ENCODE measurements at regions not wholly inside any gene's neighbourhood (a gene's known extent, or its start where the extent isn't known, plus 50 kb on each side); places are given as distances from the start of the nearest gene placed in this dataset.

DNA sequence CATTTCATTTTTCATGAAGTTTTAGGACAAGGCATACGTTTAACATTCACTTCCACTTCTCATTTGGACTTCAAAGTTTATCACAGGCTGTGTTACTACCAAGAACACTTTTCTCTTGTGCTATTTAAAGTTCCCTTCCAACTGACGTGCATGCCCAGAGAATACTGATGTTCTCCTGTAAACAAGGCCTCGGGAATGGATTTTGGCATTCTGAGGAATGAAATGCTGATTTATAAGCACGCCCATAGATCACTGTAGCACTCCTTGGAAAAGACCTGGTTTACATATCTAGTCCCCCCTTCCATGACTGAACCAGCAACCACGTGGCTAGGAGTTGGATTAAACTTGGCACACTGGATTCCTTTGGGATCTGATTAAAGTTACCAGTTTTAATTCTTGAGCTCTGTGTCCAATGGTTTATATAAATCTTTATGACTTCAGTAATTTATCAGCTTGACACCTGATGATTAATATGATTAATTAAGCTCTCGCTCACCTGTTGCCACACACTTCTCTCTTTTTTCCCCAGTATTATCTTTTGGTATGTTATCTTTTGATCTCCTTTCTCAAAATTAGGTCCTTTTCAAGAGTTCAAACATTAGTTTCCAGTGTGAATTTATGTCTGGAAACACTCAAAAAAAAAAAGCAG, 122.4 kb upstream of the HAND2 start:
- TF ChIP-seq POLR2A (IDR thresholded peaks at IDR 0.05) = no peak
- TF ChIP-seq, protein P1, sequence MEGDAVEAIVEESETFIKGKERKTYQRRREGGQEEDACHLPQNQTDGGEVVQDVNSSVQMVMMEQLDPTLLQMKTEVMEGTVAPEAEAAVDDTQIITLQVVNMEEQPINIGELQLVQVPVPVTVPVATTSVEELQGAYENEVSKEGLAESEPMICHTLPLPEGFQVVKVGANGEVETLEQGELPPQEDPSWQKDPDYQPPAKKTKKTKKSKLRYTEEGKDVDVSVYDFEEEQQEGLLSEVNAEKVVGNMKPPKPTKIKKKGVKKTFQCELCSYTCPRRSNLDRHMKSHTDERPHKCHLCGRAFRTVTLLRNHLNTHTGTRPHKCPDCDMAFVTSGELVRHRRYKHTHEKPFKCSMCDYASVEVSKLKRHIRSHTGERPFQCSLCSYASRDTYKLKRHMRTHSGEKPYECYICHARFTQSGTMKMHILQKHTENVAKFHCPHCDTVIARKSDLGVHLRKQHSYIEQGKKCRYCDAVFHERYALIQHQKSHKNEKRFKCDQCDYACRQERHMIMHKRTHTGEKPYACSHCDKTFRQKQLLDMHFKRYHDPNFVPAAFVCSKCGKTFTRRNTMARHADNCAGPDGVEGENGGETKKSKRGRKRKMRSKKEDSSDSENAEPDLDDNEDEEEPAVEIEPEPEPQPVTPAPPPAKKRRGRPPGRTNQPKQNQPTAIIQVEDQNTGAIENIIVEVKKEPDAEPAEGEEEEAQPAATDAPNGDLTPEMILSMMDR (IDR thresholded peaks at IDR 0.05) = no peak

Measured in right lobe of liver (tissue), 4 donors.